ENCODE measurements at regions not wholly inside any gene's neighbourhood (a gene's known extent, or its start where the extent isn't known, plus 50 kb on each side); places are given as distances from the start of the nearest gene placed in this dataset.
"Not testable (repeated sequence)": the region's sequence is repeated elsewhere in the genome, so short reads cannot be mapped to it uniquely, and the experiment has no call there.

DNA sequence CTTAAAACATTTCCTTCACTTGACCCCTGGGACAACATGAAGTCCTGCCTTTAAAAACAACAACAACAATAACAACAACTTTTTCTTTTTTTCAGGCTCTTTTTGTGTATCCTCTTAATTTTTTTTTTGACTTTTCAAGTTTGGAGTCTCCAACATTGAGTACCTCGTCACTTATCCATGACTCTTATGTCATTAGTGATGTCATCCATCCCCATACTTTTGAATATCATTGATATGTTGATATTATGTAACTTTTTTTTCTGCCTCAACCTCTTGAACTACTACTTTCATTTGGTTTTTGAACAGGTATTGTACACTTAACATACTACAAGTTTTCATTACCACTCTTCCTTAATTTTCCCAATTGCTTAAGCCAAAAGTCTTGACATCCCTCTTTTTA lies 143.0 kb upstream of the ATXN7L3B start:
- no peak overlapping the region for H2AFZ ChIP-seq (ENCODE audit: low read length)

DNA sequence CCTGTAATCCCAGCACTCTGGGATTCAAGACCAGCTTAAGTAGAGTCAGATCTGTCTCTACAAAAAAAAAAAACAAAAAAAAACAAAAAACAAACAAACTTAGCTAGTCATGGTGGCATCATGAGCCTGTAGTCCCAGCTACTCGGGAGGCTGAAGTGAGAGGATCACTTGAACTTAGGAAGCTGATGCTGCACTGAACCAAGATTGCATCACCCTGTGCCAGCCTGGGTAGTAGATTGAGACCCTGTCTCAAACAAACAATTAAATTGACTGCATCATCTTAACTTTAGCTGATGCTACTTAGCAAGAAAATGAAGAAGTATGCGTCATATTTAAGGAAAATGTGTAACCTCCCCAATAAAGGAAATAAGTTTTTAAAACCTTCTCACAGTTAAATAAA lies 136.6 kb upstream of the ATXN7L3B start:
- Histone ChIP-seq H3K9ac (ENCODE audit: low read length) (no peak overlapping the region), H3K27me3 (ENCODE audit: low read length) (no peaks in the 10 kb centered on the region), H3K4me2 (ENCODE audit: low read depth, low read length, poor library complexity, severe bottlenecking) (no peak overlapping the region), H3K9me3 (ENCODE audit: low read length) (no peaks in the 10 kb centered on the region), H3K27ac (ENCODE audit: low read length) (no peak overlapping the region), H3K79me2 (ENCODE audit: low read length) (no peaks in the 10 kb centered on the region), H4K20me1 (ENCODE audit: insufficient read depth, low read depth, low read length) (no peaks in the 10 kb centered on the region), H3K4me1 (ENCODE audit: low read length) (no peaks in the 10 kb centered on the region), H2AFZ (ENCODE audit: low read length) (no peak overlapping the region), H3K4me3 (ENCODE audit: low read length) (no peak overlapping the region), H3K9me2 (replicated peaks; ENCODE audit: insufficient read depth, low read length) (no peaks in the 10 kb centered on the region), H3K36me3 (ENCODE audit: insufficient read depth, low read length) (no peaks in the 10 kb centered on the region)
- DNase-seq, result no peak

More for the DNA sequence above, 143.0 kb upstream of the ATXN7L3B start:
- Histone ChIP-seq H3K79me2 (ENCODE audit: low read length) (no peaks in the 10 kb centered on the region), H3K36me3 (ENCODE audit: insufficient read depth, low read length) (no peaks in the 10 kb centered on the region), H3K4me3 (ENCODE audit: low read length) (no peak overlapping the region), H3K9ac (ENCODE audit: low read length) (no peak overlapping the region), H3K9me2 (replicated peaks; ENCODE audit: insufficient read depth, low read length) (no peaks in the 10 kb centered on the region), H3K4me1 (ENCODE audit: low read length) (no peaks in the 10 kb centered on the region), H3K27ac (ENCODE audit: low read length) (no peak overlapping the region), H3K27me3 (ENCODE audit: low read length) (no peaks in the 10 kb centered on the region), H3K9me3 (ENCODE audit: low read length) (no peaks in the 10 kb centered on the region), H3K4me2 (ENCODE audit: low read depth, low read length, poor library complexity, severe bottlenecking) (no peak overlapping the region), H4K20me1 (ENCODE audit: insufficient read depth, low read depth, low read length) (no peaks in the 10 kb centered on the region)
- DNase-seq, result no peak

DNA sequence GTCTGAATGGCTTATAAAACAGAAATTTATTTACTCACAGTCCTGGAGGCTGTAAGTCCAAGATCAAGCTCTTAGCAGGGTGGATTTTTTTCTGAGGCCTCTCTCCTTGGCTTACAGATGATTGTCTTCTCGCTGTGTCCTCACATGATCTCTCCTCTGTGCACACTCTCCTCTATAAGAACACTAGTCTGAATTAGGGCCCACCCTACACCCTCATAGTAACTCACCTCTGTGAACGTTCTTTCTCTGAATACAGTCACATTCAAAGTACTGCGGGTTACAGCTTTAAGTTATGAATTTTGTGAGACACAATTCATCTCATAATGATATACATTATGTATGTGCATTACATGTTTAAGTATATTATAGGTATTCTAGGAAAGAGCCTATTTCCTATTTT lies 135.7 kb upstream of the ATXN7L3B start:
- H3K4me3 ChIP-seq (ENCODE audit: low read length), result no peak overlapping the region
- H3K27me3 ChIP-seq (ENCODE audit: low read length), result no peaks in the 10 kb centered on the region
- H3K9me2 ChIP-seq (replicated peaks; ENCODE audit: insufficient read depth, low read length), result no peaks in the 10 kb centered on the region
- no peaks in the 10 kb centered on the region for H3K79me2 ChIP-seq (ENCODE audit: low read length)
- no peak for DNase-seq
- no peaks in the 10 kb centered on the region for H3K9me3 ChIP-seq (ENCODE audit: low read length)
- no peak overlapping the region for H2AFZ ChIP-seq (ENCODE audit: low read length)
- H3K4me2 ChIP-seq (ENCODE audit: low read depth, low read length, poor library complexity, severe bottlenecking), result no peak overlapping the region
- H3K9ac ChIP-seq (ENCODE audit: low read length), result no peak overlapping the region
- H3K4me1 ChIP-seq (ENCODE audit: low read length), result no peaks in the 10 kb centered on the region
- no peak overlapping the region for H3K27ac ChIP-seq (ENCODE audit: low read length)
- H3K36me3 ChIP-seq (ENCODE audit: insufficient read depth, low read length), result no peaks in the 10 kb centered on the region
- H4K20me1 ChIP-seq (ENCODE audit: insufficient read depth, low read depth, low read length), result no peaks in the 10 kb centered on the region

DNA sequence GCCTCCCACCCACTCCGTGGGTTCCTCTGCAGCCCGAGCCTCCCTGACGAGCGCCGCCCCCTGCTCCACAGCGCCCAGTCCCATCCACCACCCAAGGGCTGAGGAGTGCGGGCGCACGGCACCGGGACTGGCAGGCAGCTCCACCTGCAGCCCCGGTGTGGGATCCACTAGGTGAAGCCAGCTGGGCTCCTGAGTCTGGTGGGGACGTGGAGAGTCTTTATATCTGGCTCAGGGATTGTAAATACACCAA lies 134.5 kb upstream of the ATXN7L3B start:
- not testable (repeated sequence) for H2AFZ ChIP-seq (ENCODE audit: low read length); H3K4me2 ChIP-seq (ENCODE audit: low read depth, low read length, poor library complexity, severe bottlenecking)

DNA sequence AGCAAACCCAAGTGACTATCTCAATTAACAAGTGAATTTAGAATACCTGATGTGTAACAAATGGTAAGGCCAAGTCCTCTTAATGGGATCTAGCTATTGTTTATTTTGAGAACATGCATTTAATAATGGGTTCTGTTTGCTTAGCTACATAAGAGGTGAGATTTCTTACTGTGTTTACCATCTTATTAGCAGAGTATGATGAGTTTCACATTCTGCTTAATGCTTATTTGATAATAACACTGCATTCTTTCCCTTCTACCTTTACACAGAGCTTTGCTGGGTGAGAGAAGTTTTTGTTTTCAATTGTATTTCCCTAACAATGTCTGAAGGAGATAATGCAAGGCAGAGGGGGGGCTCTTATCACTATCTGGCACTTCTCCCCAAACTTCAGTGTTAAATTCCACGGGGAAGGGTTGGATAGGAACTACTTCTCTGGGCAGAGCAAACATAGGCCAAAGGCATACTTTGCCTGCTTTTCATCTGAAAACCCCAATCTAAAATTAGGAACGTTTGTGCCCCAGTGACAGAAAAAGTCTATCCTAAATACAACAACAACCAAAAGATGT lies 129.0 kb upstream of the ATXN7L3B start:
- H3K4me2 ChIP-seq (ENCODE audit: low read depth, low read length, poor library complexity, severe bottlenecking), result no peak overlapping the region
- no peaks in the 10 kb centered on the region for H4K20me1 ChIP-seq (ENCODE audit: insufficient read depth, low read depth, low read length)
- no peak overlapping the region for H2AFZ ChIP-seq (ENCODE audit: low read length)
- no peak for DNase-seq
- H3K27ac ChIP-seq (ENCODE audit: low read length), result no peak overlapping the region
- no peaks in the 10 kb centered on the region for H3K9me2 ChIP-seq (replicated peaks; ENCODE audit: insufficient read depth, low read length)
- H3K9me3 ChIP-seq (ENCODE audit: low read length), result no peaks in the 10 kb centered on the region
- no peaks in the 10 kb centered on the region for H3K79me2 ChIP-seq (ENCODE audit: low read length)
- H3K4me1 ChIP-seq (ENCODE audit: low read length), result peaks cover 5% of the 10 kb centered on the region; the same call in 1 of the 2 replicates
- no peaks in the 10 kb centered on the region for H3K36me3 ChIP-seq (ENCODE audit: insufficient read depth, low read length)
- no peak overlapping the region for H3K4me3 ChIP-seq (ENCODE audit: low read length)
- H3K27me3 ChIP-seq (ENCODE audit: low read length), result no peaks in the 10 kb centered on the region
- no peak overlapping the region for H3K9ac ChIP-seq (ENCODE audit: low read length)

More for the DNA sequence above, 134.5 kb upstream of the ATXN7L3B start:
- DNase-seq; H4K20me1 ChIP-seq (ENCODE audit: insufficient read depth, low read depth, low read length); H3K9me2 ChIP-seq (replicated peaks; ENCODE audit: insufficient read depth, low read length); H3K27ac ChIP-seq (ENCODE audit: low read length); H3K9ac ChIP-seq (ENCODE audit: low read length); H3K4me1 ChIP-seq (ENCODE audit: low read length); H3K36me3 ChIP-seq (ENCODE audit: insufficient read depth, low read length); H3K4me3 ChIP-seq (ENCODE audit: low read length); H3K79me2 ChIP-seq (ENCODE audit: low read length); H3K27me3 ChIP-seq (ENCODE audit: low read length); H3K9me3 ChIP-seq (ENCODE audit: low read length): not testable (repeated sequence)

DNA sequence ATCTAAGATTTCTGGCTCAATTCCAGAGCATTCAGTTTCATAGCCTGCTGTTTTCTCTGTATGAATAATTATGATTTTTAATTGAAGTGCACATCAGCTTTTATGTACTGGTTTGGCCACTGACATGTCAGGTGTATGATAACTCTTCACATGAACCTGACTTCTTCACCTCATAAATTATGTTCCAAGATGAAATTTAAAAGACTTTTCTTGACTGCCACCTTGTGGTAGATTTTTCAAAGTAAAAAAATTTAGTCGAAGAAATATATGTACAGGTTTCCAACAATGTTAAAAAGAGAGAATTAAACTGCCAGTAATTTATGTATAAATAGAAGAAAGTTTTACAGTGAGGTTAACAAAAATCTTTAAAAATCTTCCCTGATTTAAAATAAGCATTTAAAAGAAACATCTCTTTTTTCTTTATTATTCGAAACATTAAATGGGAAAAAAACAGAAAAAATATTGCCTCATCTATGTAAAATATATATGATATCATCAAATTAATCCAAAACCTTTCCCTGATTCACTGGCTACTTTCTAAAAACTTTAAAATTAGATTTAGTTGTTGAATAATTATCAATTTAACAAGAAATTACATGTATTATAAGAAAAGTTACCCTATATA lies 124.9 kb upstream of the ATXN7L3B start:
- peak; percentile 69 for DNase-seq

DNA sequence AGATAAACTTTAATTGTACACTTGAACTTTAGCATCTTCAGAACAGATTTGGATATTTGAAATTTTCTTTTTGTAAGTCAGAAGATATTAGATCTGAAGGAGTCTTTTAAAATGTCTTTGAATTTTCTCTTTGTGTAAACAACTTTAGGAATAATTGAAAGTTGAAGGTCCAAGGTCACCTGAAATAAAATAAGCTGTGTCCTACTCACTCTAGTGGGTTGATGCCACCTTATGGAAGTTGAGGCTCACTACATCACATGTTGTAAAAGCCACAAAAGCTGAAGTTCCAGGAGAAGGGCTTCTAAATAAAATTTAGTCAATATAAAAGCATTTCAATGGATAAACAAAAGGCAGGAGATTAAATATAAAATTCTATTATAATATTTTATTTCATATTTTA lies 122.0 kb upstream of the ATXN7L3B start:
- H2AFZ ChIP-seq (ENCODE audit: low read length), result no peak overlapping the region
- H3K9ac ChIP-seq (ENCODE audit: low read length), result no peak overlapping the region
- H4K20me1 ChIP-seq (ENCODE audit: insufficient read depth, low read depth, low read length), result no peaks in the 10 kb centered on the region
- H3K4me1 ChIP-seq (ENCODE audit: low read length), result peaks cover 5% of the 10 kb centered on the region; the same call in 1 of the 2 replicates
- peak; percentile 63 for DNase-seq
- H3K27ac ChIP-seq (ENCODE audit: low read length), result no peak overlapping the region
- H3K4me3 ChIP-seq (ENCODE audit: low read length), result no peak overlapping the region
- no peaks in the 10 kb centered on the region for H3K27me3 ChIP-seq (ENCODE audit: low read length)
- H3K4me2 ChIP-seq (ENCODE audit: low read depth, low read length, poor library complexity, severe bottlenecking), result no peak overlapping the region
- no peaks in the 10 kb centered on the region for H3K9me3 ChIP-seq (ENCODE audit: low read length)
- no peaks in the 10 kb centered on the region for H3K9me2 ChIP-seq (replicated peaks; ENCODE audit: insufficient read depth, low read length)
- H3K36me3 ChIP-seq (ENCODE audit: insufficient read depth, low read length), result no peaks in the 10 kb centered on the region
- H3K79me2 ChIP-seq (ENCODE audit: low read length), result no peaks in the 10 kb centered on the region

More for the DNA sequence above, 124.9 kb upstream of the ATXN7L3B start:
- H3K27me3 ChIP-seq (ENCODE audit: low read length), result no peaks in the 10 kb centered on the region
- H3K9ac ChIP-seq (ENCODE audit: low read length), result no peak overlapping the region
- H3K4me1 ChIP-seq (ENCODE audit: low read length), result peaks cover 5% of the 10 kb centered on the region; the same call in 1 of the 2 replicates
- no peaks in the 10 kb centered on the region for H3K9me3 ChIP-seq (ENCODE audit: low read length)
- no peaks in the 10 kb centered on the region for H3K9me2 ChIP-seq (replicated peaks; ENCODE audit: insufficient read depth, low read length)
- H2AFZ ChIP-seq (ENCODE audit: low read length), result no peak overlapping the region
- H3K27ac ChIP-seq (ENCODE audit: low read length), result no peak overlapping the region
- no peaks in the 10 kb centered on the region for H3K79me2 ChIP-seq (ENCODE audit: low read length)
- H3K4me3 ChIP-seq (ENCODE audit: low read length), result no peak overlapping the region
- no peaks in the 10 kb centered on the region for H4K20me1 ChIP-seq (ENCODE audit: insufficient read depth, low read depth, low read length)
- H3K4me2 ChIP-seq (ENCODE audit: low read depth, low read length, poor library complexity, severe bottlenecking), result no peak overlapping the region
- H3K36me3 ChIP-seq (ENCODE audit: insufficient read depth, low read length), result no peaks in the 10 kb centered on the region

DNA sequence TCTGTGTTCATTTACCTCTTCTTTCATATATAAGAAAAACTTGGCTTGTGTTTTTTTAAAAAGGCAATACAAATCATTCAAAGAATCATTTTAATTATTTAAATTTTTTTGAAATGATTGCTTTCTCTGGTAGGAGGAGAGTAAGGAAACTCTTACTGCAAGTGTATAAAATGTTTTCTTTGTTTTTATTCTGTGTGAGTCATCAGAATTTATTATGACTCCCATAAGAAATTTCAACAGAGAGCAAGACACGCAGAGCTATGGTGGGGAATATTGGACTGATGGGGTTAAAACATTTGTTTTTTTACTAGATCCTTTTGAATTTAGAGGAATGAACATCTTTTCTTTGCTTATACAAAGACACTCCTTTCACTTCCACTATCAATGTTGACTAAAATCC lies 119.1 kb upstream of the ATXN7L3B start:
- H3K9me2 ChIP-seq (replicated peaks; ENCODE audit: insufficient read depth, low read length), result no peaks in the 10 kb centered on the region
- no peaks in the 10 kb centered on the region for H3K9me3 ChIP-seq (ENCODE audit: low read length)
- no peak for DNase-seq
- H3K36me3 ChIP-seq (ENCODE audit: insufficient read depth, low read length), result no peaks in the 10 kb centered on the region
- no peaks in the 10 kb centered on the region for H3K79me2 ChIP-seq (ENCODE audit: low read length)
- H3K9ac ChIP-seq (ENCODE audit: low read length), result no peak overlapping the region
- H4K20me1 ChIP-seq (ENCODE audit: insufficient read depth, low read depth, low read length), result no peaks in the 10 kb centered on the region
- H3K4me1 ChIP-seq (ENCODE audit: low read length), result peaks cover 1% of the 10 kb centered on the region; the same call in 1 of the 2 replicates
- no peak overlapping the region for H3K4me2 ChIP-seq (ENCODE audit: low read depth, low read length, poor library complexity, severe bottlenecking)
- no peaks in the 10 kb centered on the region for H3K27me3 ChIP-seq (ENCODE audit: low read length)
- no peak overlapping the region for H2AFZ ChIP-seq (ENCODE audit: low read length)
- H3K4me3 ChIP-seq (ENCODE audit: low read length), result no peak overlapping the region
- H3K27ac ChIP-seq (ENCODE audit: low read length), result no peak overlapping the region
